ENCODE measurements at regions not wholly inside any gene's neighbourhood (a gene's known extent, or its start where the extent isn't known, plus 50 kb on each side); places are given as distances from the start of the nearest gene placed in this dataset.

DNA sequence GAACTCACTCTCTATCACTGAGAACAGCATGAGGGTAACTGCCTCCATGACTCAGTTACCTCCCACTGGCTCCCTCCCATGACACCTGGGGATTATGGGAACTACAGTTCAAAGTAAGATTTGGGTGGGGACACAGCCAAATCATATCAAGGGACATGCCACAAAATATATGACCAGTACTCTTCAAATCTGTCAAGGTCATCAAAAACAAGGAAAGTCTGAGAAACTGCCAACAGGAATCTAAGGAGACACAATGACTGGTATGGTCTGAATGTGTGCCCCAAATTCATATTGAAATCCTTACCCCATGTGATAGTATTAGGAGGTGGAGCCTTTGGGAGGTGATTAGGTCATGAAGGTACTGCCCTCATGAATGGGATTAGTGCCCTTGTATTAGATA lies 258.8 kb downstream of the TPBG start:
- TF ChIP-seq, protein P1, sequence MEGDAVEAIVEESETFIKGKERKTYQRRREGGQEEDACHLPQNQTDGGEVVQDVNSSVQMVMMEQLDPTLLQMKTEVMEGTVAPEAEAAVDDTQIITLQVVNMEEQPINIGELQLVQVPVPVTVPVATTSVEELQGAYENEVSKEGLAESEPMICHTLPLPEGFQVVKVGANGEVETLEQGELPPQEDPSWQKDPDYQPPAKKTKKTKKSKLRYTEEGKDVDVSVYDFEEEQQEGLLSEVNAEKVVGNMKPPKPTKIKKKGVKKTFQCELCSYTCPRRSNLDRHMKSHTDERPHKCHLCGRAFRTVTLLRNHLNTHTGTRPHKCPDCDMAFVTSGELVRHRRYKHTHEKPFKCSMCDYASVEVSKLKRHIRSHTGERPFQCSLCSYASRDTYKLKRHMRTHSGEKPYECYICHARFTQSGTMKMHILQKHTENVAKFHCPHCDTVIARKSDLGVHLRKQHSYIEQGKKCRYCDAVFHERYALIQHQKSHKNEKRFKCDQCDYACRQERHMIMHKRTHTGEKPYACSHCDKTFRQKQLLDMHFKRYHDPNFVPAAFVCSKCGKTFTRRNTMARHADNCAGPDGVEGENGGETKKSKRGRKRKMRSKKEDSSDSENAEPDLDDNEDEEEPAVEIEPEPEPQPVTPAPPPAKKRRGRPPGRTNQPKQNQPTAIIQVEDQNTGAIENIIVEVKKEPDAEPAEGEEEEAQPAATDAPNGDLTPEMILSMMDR (IDR thresholded peaks at IDR 0.05) = no peak
- TF ChIP-seq POLR2A (IDR thresholded peaks at IDR 0.05) (no peak), POLR2AphosphoS5 (IDR thresholded peaks at IDR 0.05) (no peak)

All from breast epithelium (tissue), 3 donors.